HFF-Myc (cell line): ENCODE measurements at regions not wholly inside any gene's neighbourhood (a gene's known extent, or its start where the extent isn't known, plus 50 kb on each side); places are given as distances from the start of the nearest gene placed in this dataset.

Source experiments
- DNase-seq: peaks from one replicate; pipeline ENCODE4 v3.0.0-alpha.2; 2011; ENCODE audit warnings: low read depth; ENCODE audit errors: extremely low read depth
- H3K4me3 ChIP-seq: replicated peaks from 2 replicates; pipeline ENCODE4 v1.5.1; 2011; ENCODE audit warnings: low read depth, mild to moderate bottlenecking, control low read depth, low read length
- TF ChIP-seq, protein P1 (sequence below): IDR thresholded peaks from 2 replicates; pipeline ENCODE4 v1.5.1; 2012; ENCODE audit warnings: mild to moderate bottlenecking, low read depth, low read length, control low read depth; ENCODE audit errors: missing control alignments

GRCh38 chr16:82402665-82403218 is 224.0 kb upstream of the CDH13 start:
- DNase-seq, result no peak
- H3K4me3 ChIP-seq, result no peak overlapping the region
- TF ChIP-seq, protein P1, sequence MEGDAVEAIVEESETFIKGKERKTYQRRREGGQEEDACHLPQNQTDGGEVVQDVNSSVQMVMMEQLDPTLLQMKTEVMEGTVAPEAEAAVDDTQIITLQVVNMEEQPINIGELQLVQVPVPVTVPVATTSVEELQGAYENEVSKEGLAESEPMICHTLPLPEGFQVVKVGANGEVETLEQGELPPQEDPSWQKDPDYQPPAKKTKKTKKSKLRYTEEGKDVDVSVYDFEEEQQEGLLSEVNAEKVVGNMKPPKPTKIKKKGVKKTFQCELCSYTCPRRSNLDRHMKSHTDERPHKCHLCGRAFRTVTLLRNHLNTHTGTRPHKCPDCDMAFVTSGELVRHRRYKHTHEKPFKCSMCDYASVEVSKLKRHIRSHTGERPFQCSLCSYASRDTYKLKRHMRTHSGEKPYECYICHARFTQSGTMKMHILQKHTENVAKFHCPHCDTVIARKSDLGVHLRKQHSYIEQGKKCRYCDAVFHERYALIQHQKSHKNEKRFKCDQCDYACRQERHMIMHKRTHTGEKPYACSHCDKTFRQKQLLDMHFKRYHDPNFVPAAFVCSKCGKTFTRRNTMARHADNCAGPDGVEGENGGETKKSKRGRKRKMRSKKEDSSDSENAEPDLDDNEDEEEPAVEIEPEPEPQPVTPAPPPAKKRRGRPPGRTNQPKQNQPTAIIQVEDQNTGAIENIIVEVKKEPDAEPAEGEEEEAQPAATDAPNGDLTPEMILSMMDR, result no peak

GRCh38 chr16:82400046-82400445 is 226.7 kb upstream of the CDH13 start:
- H3K4me3 ChIP-seq, result no peak overlapping the region
- TF ChIP-seq, protein P1, result no peak
- DNase-seq, result no peak

- no peak for DNase-seq
- TF ChIP-seq, protein P1, result no peak
- no peak overlapping the region for H3K4me3 ChIP-seq
These were observed 226.5 kb upstream of the MPHOSPH6 start for GRCh38 chr16:82396509-82396908.

GRCh38 chr16:82395212-82395611 is 225.2 kb upstream of the MPHOSPH6 start:
- TF ChIP-seq, protein P1, result no peak

GRCh38 chr16:82391690-82392089 is 221.7 kb upstream of the MPHOSPH6 start:
- no peak for DNase-seq
- H3K4me3 ChIP-seq, result no peak overlapping the region
- TF ChIP-seq, protein P1, result no peak

More at GRCh38 chr16:82395212-82395611, 225.2 kb upstream of the MPHOSPH6 start:
- DNase-seq, result no peak
- H3K4me3 ChIP-seq, result no peak overlapping the region

DNA sequence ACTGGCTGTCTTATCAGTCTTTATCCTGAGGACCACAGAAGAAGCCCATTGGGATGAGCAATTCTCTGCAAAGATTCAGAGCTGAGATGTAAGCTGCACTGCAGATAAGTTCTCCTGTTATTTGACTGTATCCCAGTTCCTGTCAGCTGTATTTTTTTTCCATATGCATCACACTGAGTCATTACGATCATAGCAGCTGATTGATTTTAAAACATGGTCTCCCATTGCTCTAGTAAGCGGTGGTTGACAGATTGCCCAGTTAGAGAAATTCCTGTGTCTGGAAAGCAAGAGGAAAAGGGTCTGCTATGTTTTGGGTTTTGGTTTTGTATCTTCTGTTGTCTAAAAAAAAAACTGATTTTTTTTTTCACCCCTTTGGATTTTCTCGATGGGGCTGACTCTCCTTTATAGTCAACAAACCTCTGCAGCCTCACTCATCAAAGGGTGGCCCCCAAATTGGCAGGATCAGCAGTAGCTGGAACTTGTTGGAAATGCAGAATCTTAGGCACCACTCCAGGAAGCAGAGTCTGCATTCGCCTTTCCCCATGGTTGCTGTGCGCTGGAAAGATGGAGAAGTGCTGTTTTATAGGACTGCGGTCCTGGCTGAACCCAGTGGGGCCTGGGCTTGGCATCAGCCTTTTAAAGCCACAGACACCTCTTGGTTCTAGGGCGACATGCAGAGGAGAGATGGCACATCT is 220.1 kb upstream of the MPHOSPH6 start:
- H3K4me3 ChIP-seq, result no peak overlapping the region
- TF ChIP-seq, protein P1, result no peak
- no peak for DNase-seq

GRCh38 chr16:82386761-82387160 is 216.7 kb upstream of the MPHOSPH6 start:
- DNase-seq, result no peak
- no peak overlapping the region for H3K4me3 ChIP-seq
- TF ChIP-seq, protein P1, result no peak
